ENCODE measurements at regions not wholly inside any gene's neighbourhood (a gene's known extent, or its start where the extent isn't known, plus 50 kb on each side); places are given as distances from the start of the nearest gene placed in this dataset.
"Not testable (repeated sequence)": the region's sequence is repeated elsewhere in the genome, so short reads cannot be mapped to it uniquely, and the experiment has no call there.

DNA sequence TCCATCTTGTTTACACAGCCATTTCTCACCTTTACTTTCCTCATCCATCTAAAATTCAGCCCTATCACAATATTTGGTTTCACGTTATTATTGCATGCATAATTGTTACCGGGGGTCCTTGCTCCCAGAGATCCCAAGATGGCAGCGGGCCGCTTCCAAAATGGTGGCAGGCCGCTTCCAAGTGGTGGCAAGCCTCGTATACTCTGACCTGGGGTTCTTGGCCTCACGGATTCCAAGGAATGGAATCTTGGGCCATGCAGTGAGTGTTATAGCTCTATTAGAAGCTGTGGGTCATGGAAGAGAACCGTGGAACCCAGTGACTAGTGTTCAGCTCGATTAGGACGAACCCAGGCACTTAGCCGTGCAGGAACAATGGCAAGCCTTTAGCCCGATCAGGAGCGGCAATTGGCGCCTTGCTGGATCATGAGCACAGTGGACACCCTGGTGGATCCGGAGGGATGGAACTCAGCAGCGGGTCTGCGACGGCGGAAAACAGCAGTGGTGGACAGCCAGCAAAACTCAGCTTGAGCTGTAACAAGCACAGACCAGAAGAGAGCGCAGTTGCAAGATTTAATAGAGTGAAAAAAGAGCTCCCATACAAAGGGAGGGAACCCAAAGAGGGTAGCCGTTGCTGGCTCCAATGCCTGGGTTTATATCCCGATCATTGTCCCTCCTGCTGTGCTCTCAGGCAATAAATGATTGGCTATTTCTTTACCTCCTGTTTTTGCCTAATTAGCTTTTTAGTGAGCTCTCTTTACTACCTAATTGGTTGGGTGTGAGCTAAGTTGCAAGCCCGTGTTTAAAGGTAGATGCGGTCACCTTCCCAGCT lies 756.2 kb upstream of the CTNND2 start:
- peak overlapping the region; percentile 91 for H3K27ac Mint-ChIP-seq
- TF ChIP-seq E2F1 (CRISPR knock-in tag; IDR thresholded peaks at IDR 0.05) (0 out of 2 replicates have a peak, but pooled peaks have one; percentile 23), ZMAT4 (CRISPR knock-in tag; IDR thresholded peaks at IDR 0.05) (peak; percentile 85), EMX1 (CRISPR knock-in tag; IDR thresholded peaks at IDR 0.05) (peak; percentile 89), NR3C1 (CRISPR knock-in tag; conservative IDR thresholded peaks at IDR 0.05; ENCODE audit: low read depth) (0 out of 2 replicates have a peak, but pooled peaks have one; percentile 15), NFATC4 (CRISPR knock-in tag; IDR thresholded peaks at IDR 0.05) (peak; percentile 89), ZNF671 (CRISPR knock-in tag; IDR thresholded peaks at IDR 0.05) (peak; percentile 95), SMAD3 (CRISPR knock-in tag; IDR thresholded peaks at IDR 0.05; ENCODE audit: borderline replicate concordance) (0 out of 2 replicates have a peak, but pooled peaks have one; percentile 44), ZNF281 (CRISPR knock-in tag; IDR thresholded peaks at IDR 0.05) (peak; percentile 12; the same call in 1 of the 2 replicates), AFF4 (CRISPR knock-in tag; IDR thresholded peaks at IDR 0.05; ENCODE audit: borderline replicate concordance) (peak; percentile 58; the same call in 1 of the 2 replicates), ATF1 (CRISPR knock-in tag; IDR thresholded peaks at IDR 0.05) (0 out of 2 replicates have a peak, but pooled peaks have one; percentile 31), PRRX2 (CRISPR knock-in tag; IDR thresholded peaks at IDR 0.05) (peak; percentile 94; the same call in 1 of the 2 replicates), CREB1 (CRISPR knock-in tag; IDR thresholded peaks at IDR 0.05) (0 out of 2 replicates have a peak, but pooled peaks have one; percentile 36), TEAD1 (CRISPR knock-in tag; IDR thresholded peaks at IDR 0.05) (0 out of 2 replicates have a peak, but pooled peaks have one; percentile 37)
- TF ChIP-seq, protein P1, sequence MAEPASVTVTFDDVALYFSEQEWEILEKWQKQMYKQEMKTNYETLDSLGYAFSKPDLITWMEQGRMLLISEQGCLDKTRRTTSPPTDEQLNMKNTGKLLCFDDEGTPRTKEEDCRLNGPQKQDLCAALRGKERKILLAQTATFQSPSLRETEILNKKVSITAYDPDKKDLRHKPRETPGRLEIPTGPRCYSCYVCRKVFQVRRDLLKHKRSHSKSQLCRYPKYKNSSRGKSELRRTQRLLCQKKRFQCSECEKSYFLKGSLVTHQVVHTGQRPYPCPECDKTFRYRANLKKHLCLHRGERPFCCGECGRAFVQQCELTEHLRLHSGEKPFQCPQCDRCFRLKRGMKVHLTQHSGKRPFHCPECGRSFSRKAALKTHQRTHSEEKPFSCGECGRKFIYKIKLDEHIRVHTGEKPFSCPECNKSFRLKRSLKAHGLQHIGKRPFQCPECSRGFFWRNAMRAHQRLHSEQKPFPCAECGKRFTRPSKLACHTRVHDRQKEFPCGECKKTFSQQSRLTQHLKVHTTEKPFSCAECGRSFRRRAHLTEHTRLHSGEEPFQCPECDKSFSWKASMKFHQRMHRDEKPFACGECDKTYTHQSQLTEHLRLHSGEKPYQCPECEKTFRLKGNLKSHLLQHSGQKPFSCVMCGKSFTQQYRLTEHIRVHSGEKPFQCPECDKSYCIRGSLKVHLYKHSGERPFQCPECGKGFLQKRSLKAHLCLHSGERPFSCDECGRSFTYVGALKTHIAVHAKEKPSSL (CRISPR knock-in tag; conservative IDR thresholded peaks at IDR 0.05): peak; percentile 96
- TF ChIP-seq, protein P2, sequence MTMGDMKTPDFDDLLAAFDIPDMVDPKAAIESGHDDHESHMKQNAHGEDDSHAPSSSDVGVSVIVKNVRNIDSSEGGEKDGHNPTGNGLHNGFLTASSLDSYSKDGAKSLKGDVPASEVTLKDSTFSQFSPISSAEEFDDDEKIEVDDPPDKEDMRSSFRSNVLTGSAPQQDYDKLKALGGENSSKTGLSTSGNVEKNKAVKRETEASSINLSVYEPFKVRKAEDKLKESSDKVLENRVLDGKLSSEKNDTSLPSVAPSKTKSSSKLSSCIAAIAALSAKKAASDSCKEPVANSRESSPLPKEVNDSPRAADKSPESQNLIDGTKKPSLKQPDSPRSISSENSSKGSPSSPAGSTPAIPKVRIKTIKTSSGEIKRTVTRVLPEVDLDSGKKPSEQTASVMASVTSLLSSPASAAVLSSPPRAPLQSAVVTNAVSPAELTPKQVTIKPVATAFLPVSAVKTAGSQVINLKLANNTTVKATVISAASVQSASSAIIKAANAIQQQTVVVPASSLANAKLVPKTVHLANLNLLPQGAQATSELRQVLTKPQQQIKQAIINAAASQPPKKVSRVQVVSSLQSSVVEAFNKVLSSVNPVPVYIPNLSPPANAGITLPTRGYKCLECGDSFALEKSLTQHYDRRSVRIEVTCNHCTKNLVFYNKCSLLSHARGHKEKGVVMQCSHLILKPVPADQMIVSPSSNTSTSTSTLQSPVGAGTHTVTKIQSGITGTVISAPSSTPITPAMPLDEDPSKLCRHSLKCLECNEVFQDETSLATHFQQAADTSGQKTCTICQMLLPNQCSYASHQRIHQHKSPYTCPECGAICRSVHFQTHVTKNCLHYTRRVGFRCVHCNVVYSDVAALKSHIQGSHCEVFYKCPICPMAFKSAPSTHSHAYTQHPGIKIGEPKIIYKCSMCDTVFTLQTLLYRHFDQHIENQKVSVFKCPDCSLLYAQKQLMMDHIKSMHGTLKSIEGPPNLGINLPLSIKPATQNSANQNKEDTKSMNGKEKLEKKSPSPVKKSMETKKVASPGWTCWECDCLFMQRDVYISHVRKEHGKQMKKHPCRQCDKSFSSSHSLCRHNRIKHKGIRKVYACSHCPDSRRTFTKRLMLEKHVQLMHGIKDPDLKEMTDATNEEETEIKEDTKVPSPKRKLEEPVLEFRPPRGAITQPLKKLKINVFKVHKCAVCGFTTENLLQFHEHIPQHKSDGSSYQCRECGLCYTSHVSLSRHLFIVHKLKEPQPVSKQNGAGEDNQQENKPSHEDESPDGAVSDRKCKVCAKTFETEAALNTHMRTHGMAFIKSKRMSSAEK (CRISPR knock-in tag; IDR thresholded peaks at IDR 0.05; ENCODE audit: borderline replicate concordance): peak; percentile 13; the same call in 1 of the 2 replicates
- TF ChIP-seq, protein P3, sequence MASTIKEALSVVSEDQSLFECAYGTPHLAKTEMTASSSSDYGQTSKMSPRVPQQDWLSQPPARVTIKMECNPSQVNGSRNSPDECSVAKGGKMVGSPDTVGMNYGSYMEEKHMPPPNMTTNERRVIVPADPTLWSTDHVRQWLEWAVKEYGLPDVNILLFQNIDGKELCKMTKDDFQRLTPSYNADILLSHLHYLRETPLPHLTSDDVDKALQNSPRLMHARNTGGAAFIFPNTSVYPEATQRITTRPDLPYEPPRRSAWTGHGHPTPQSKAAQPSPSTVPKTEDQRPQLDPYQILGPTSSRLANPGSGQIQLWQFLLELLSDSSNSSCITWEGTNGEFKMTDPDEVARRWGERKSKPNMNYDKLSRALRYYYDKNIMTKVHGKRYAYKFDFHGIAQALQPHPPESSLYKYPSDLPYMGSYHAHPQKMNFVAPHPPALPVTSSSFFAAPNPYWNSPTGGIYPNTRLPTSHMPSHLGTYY (CRISPR knock-in tag; IDR thresholded peaks at IDR 0.05): peak; percentile 82
- TF ChIP-seq, protein P4, sequence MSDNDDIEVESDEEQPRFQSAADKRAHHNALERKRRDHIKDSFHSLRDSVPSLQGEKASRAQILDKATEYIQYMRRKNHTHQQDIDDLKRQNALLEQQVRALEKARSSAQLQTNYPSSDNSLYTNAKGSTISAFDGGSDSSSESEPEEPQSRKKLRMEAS (CRISPR knock-in tag; IDR thresholded peaks at IDR 0.05): peak; percentile 46; the same call in 1 of the 2 replicates

More for the DNA sequence above, 756.2 kb upstream of the CTNND2 start:
- Mint-ChIP-seq H3K36me3 (peaks cover 90% of the 10 kb centered on the region), H3K4me1 (peaks cover 77% of the 10 kb centered on the region), H3K9me3 (peaks cover 30% of the 10 kb centered on the region), H3K4me3 (peak overlapping the region; percentile 35)
- ChIA-PET POLR2A (interaction anchor here (1.4 kb wide), 1 partner anchor 337 kb away, joined by 6 read pairs; no protein-coding TSS in a partner anchor), CTCF (interaction anchor here (0.8 to 1.3 kb wide), 3 partner anchors 9 to 388 kb away, joined by 3 read pairs; no protein-coding TSS in a partner anchor)
- ATAC-seq (peak; percentile 38), DNase-seq (ENCODE audit: low spot score) (peak; percentile 49)
- not testable (repeated sequence) for H3K27me3 Mint-ChIP-seq (ENCODE audit: low read depth)

All from WTC11 (cell line).